ENCODE measurements at regions not wholly inside any gene's neighbourhood (a gene's known extent, or its start where the extent isn't known, plus 50 kb on each side); places are given as distances from the start of the nearest gene placed in this dataset.

DNA sequence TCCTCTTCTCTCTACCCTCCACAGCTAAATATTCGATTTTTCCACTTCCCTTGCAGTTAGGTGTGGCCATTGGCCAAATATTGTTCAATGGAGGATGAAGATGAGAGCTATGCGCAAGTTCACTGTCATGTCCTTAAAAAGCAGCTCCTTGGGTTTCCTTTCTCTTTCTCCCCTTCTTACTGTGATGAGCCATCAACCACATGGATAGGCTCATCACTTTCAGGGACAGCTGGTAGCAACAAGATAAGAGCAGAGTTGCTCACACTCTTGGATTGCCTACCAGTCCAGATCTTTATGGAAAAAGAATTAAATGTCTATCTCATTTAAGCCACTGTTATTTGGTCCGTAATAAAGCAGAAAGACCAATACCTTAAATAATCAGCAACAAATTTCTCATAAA lies 377.0 kb downstream of the DDX10 start:
- TF ChIP-seq, protein P1, sequence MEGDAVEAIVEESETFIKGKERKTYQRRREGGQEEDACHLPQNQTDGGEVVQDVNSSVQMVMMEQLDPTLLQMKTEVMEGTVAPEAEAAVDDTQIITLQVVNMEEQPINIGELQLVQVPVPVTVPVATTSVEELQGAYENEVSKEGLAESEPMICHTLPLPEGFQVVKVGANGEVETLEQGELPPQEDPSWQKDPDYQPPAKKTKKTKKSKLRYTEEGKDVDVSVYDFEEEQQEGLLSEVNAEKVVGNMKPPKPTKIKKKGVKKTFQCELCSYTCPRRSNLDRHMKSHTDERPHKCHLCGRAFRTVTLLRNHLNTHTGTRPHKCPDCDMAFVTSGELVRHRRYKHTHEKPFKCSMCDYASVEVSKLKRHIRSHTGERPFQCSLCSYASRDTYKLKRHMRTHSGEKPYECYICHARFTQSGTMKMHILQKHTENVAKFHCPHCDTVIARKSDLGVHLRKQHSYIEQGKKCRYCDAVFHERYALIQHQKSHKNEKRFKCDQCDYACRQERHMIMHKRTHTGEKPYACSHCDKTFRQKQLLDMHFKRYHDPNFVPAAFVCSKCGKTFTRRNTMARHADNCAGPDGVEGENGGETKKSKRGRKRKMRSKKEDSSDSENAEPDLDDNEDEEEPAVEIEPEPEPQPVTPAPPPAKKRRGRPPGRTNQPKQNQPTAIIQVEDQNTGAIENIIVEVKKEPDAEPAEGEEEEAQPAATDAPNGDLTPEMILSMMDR (IDR thresholded peaks at IDR 0.05), result no peak
- no peak for TF ChIP-seq POLR2A (IDR thresholded peaks at IDR 0.05)

All from right lobe of liver (tissue), 4 donors.